H7 (cell line): ENCODE measurements at regions not wholly inside any gene's neighbourhood (a gene's known extent, or its start where the extent isn't known, plus 50 kb on each side); places are given as distances from the start of the nearest gene placed in this dataset.

Experiments
- DNase-seq: peaks from one replicate; pipeline ENCODE4 v3.0.0; 2012
- H3K27me3 ChIP-seq: 2 replicates; pipeline ENCODE4 v1.6.0; 2011; ENCODE audit warnings: mild to moderate bottlenecking, low read length; ENCODE audit not compliant: control insufficient read depth, insufficient read depth
- H3K36me3 ChIP-seq: replicated peaks from 2 replicates; pipeline ENCODE4 v1.5.1; 2011; ENCODE audit warnings: low read length; ENCODE audit not compliant: control insufficient read depth, insufficient read depth
- H3K4me3 ChIP-seq: 2 replicates; pipeline ENCODE4 v1.5.1; 2011; ENCODE audit warnings: low read depth, mild to moderate bottlenecking, control low read depth, low read length, moderate library complexity; ENCODE audit not compliant: insufficient read depth

- Histone ChIP-seq H3K36me3 (no peaks in the 10 kb centered on the region), H3K27me3 (no peaks in the 10 kb centered on the region), H3K4me3 (no peak overlapping the region)
- DNase-seq, result no peak
Observed at GRCh38 chr2:128832946-128833663, 514.4 kb upstream of the HS6ST1 start.

- no peak for DNase-seq
Observed at GRCh38 chr2:128833664-128834027, 515.0 kb upstream of the HS6ST1 start.

DNA sequence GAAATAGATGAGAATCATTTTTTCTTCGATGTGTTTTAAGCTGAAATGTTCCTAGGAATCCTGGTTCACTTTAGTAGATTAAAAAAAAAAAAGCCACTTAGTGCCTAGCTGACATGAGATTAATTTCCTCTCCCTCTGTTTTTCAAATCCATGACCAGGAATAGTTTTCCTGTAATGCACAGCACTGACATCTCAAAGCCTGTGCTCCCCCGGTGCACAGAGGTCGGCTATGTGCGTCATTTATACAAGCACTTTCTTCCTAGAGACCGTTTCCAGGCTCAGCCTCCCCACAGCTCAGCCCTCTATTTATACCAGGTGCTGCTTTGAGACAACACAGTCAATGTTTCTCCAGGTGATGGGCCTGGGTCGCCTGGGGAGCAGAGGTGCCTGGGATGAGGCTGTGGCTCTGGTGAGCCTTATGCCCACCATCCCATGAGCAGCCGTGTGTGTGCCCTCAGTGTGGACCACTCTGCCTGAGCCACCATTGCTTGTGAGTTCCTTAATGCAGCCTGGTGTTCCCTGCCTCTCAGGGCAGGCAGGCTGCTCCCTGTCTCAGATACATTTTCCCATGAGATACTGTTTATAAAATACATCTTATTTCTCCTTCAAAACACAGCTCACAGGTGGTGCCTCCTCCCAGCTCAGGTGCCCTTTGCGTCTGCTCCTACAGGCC, 515.7 kb upstream of the HS6ST1 start:
- no peak overlapping the region for H3K4me3 ChIP-seq
- no peaks in the 10 kb centered on the region for H3K27me3 ChIP-seq
- DNase-seq, result no peak
- H3K36me3 ChIP-seq, result no peaks in the 10 kb centered on the region

More at GRCh38 chr2:128833664-128834027, 515.0 kb upstream of the HS6ST1 start:
- no peaks in the 10 kb centered on the region for H3K36me3 ChIP-seq
- H3K4me3 ChIP-seq, result no peak overlapping the region
- H3K27me3 ChIP-seq, result no peaks in the 10 kb centered on the region

DNA sequence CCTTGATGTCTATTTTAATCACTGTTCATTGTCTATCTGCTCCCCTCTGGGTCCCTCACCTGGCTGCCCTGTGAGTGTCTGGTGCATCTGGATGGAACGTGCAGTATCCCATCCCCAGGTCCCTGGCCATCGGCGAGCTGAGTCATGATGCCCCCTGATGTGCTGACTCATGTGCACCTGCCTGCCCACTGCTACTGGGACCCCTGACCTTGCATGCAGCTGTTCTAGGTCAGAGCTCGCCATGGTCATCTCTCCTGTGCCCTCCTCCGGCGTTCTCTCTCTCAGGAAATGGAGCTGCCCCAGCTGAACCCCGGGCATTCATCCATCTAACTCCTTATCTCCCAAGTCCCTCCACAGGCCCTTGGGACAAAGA, 516.2 kb upstream of the HS6ST1 start:
- DNase-seq, result no peak
- Histone ChIP-seq H3K27me3 (no peaks in the 10 kb centered on the region), H3K36me3 (no peaks in the 10 kb centered on the region), H3K4me3 (no peak overlapping the region)

DNA sequence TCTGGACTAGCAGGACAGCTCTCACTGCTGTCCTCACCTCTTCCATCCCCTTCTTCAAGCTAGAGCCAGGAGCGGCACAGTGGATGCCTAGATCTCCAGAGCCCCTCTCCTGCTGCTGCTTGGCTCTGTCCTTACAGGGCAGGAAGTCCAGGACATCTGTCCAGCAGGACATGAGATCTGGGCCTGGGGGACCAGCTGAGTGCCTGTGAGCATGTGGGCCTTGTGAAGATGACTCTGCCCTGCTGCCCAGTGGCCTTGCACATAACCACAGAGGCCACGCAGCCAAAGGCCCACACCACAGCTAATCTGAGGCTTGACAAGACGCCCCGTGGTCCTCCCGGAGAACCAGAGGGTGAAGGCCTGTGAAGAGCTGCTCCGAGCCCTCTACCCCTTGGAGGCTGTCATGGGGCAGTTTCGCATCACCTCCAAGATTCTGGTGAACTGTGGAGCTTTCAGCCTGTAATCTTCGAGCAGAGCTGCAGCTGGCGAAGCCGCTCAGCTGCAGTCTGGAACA, 516.7 kb upstream of the HS6ST1 start:
- Histone ChIP-seq H3K27me3 (no peaks in the 10 kb centered on the region), H3K36me3 (no peaks in the 10 kb centered on the region), H3K4me3 (no peak overlapping the region)
- no peak for DNase-seq

- Histone ChIP-seq H3K27me3 (no peaks in the 10 kb centered on the region), H3K36me3 (no peaks in the 10 kb centered on the region), H3K4me3 (no peak overlapping the region)
- DNase-seq, result no peak
Observed at GRCh38 chr2:128835974-128836373, 517.3 kb upstream of the HS6ST1 start.

DNA sequence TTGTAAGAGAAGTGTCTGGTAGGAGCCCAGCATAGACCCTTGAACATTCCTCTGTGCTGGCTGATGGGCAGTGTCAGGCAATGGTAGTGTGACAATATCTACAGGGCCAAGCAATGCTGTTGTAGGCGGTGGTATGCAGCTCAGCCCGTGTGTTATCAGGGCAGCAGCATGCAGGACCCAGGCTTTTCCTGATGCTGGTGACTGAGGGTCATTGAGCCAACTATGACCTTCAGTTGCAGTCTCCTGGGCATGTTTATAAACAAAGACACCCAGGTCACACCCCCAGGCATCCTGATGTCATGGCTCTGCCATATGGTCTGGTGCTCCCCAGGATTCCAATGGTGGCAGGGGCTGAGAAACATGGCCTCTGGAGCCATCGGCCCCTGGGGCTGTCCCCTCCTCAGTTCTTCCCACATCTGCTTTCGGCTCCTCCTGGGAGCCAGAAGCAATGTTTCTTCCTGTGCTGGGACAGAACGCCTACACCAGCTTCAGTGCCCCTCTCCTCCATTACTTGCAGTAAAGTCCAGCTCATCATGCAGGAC, 518.0 kb upstream of the HS6ST1 start:
- no peak for DNase-seq
- Histone ChIP-seq H3K36me3 (no peaks in the 10 kb centered on the region), H3K4me3 (no peak overlapping the region), H3K27me3 (no peaks in the 10 kb centered on the region)

DNA sequence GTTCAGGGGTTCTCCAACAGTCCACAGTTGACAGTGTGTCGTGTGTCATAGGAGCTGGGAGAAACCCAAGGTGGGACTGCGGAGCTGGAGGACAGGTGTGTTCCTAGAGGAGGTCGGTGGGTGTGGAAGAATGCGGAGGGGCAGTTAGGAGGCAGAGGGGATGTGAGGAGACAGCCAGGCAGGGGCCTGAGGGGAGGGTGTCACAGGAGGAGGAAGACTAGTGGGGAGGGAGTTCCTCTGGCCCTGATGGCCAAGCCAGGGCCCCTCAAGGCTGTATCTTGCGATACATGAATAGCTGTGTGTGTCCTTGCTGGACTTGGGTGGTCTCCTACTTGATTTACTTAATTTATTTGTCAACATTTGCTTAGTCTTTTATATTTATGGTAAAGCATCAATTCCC, 519.6 kb upstream of the HS6ST1 start:
- Histone ChIP-seq H3K27me3 (no peaks in the 10 kb centered on the region), H3K36me3 (no peaks in the 10 kb centered on the region), H3K4me3 (no peak overlapping the region)
- DNase-seq, result no peak

GRCh38 chr2:128841803-128842202, 523.1 kb upstream of the HS6ST1 start:
- H3K4me3 ChIP-seq, result no peak overlapping the region
- no peaks in the 10 kb centered on the region for H3K36me3 ChIP-seq
- DNase-seq, result no peak
- H3K27me3 ChIP-seq, result no peaks in the 10 kb centered on the region

DNA sequence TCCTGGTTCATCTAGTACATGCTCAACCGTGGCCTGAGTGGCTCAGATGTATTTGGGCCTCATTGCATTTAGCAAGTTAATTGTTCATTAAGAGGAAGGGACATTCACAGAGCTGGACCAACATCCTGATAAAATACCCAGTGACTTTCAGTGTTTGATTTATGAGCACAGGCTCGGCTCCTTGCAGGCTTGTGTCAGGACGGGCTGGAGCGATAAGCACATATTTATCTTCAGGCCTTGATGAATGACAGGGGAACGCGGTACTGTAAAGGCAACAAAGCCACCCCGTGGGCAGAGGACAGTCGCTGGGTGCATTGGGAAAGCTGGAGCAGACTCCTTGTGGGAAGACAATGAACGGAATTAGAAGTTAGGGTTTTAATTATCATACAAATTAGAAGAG, 548.6 kb upstream of the HS6ST1 start:
- no peak for DNase-seq
- H3K4me3 ChIP-seq, result no peak overlapping the region
- no peaks in the 10 kb centered on the region for H3K27me3 ChIP-seq
- no peaks in the 10 kb centered on the region for H3K36me3 ChIP-seq

- H3K27me3 ChIP-seq, result no peaks in the 10 kb centered on the region
- DNase-seq, result no peak
- H3K4me3 ChIP-seq, result no peak overlapping the region
- no peaks in the 10 kb centered on the region for H3K36me3 ChIP-seq
Observed at GRCh38 chr2:128867936-128868636, 549.4 kb upstream of the HS6ST1 start.

DNA sequence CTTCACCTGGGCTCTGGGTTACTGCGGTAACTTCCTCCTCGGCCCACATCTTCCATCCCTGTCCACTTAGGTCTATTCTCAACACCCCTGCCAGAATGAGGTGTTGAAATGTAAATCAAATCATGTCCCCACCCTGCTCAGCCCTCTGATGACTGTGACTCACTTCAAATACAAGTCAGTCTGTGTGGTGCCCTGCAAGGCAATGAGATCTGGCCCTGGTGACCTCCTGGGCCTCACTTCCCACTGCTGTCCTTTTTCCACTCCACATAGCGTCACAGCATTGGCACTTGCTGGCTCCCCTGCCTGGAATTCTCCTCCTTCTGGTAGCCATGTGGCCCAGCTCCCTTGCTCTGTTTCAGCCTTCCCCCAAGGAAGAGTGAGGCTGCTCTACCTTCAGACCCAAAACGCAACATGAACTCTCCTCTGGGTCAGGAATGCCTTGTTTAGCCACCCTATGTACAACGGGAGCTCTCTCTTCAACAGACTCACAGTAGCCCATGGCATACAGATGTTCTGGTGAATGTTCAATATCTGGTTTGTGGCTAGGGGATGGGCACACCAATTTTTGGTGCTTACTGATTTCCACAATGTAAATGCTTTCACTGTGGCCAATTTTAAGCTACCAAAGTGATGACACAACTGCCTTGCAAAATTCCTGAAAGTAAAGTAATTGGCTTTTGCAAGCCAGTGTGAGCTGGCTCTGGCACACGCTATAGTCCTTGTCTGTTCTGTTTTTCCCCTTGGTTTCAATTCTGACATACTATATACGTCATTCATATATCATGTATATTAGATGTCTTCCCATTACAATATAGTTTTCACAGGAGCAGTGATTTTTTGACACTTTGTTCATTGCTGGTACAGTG, 550.3 kb upstream of the HS6ST1 start:
- no peaks in the 10 kb centered on the region for H3K27me3 ChIP-seq
- DNase-seq, result no peak
- H3K36me3 ChIP-seq, result no peaks in the 10 kb centered on the region
- H3K4me3 ChIP-seq, result no peak overlapping the region

- Histone ChIP-seq H3K36me3 (no peaks in the 10 kb centered on the region), H3K4me3 (no peak overlapping the region), H3K27me3 (no peaks in the 10 kb centered on the region)
- no peak for DNase-seq
Observed at GRCh38 chr2:128874608-128875007, 555.9 kb upstream of the HS6ST1 start.
